ENCODE measurements at regions not wholly inside any gene's neighbourhood (a gene's known extent, or its start where the extent isn't known, plus 50 kb on each side); places are given as distances from the start of the nearest gene placed in this dataset.

GRCh38 chr3:180408654-180409053 lies 193.3 kb upstream of the TTC14 start:
- H3K27me3 ChIP-seq (ENCODE audit: insufficient read depth, low read length), result no peaks in the 10 kb centered on the region
- H2AFZ ChIP-seq (ENCODE audit: low read length), result no peak overlapping the region
- H3K9me2 ChIP-seq (ENCODE audit: low read depth, low read length), result no peaks in the 10 kb centered on the region
- H3F3A ChIP-seq (ENCODE audit: insufficient read depth, low read length), result no peaks in the 10 kb centered on the region
- H3K4me2 ChIP-seq (ENCODE audit: low read length), result no peak overlapping the region
- no peaks in the 10 kb centered on the region for H3K36me3 ChIP-seq (ENCODE audit: insufficient read depth, low read length)
- H3K9me3 ChIP-seq (ENCODE audit: low read length), result no peaks in the 10 kb centered on the region
- TF ChIP-seq EZH2 (IDR thresholded peaks at IDR 0.05; ENCODE audit: borderline replicate concordance, low read length) (no peak), CTCF (IDR thresholded peaks at IDR 0.05; ENCODE audit: low read length) (no peak)
- H3K9ac ChIP-seq (ENCODE audit: low read length), result no peak overlapping the region
- H3K79me2 ChIP-seq (ENCODE audit: insufficient read depth, low read length), result no peaks in the 10 kb centered on the region
- no peaks in the 10 kb centered on the region for H3K4me1 ChIP-seq (ENCODE audit: insufficient read depth, low read length, severe bottlenecking)
- H4K20me1 ChIP-seq (ENCODE audit: insufficient read depth, low read length), result no peaks in the 10 kb centered on the region
- no peak overlapping the region for H3K4me3 ChIP-seq (ENCODE audit: low read depth, low read length, poor library complexity, severe bottlenecking)
- H3K27ac ChIP-seq (ENCODE audit: low read depth, low read length, poor library complexity, severe bottlenecking), result no peak overlapping the region

- H4K20me1 ChIP-seq (ENCODE audit: insufficient read depth, low read length), result no peaks in the 10 kb centered on the region
- no peak overlapping the region for H3K9ac ChIP-seq (ENCODE audit: low read length)
These were observed 192.8 kb upstream of the TTC14 start for GRCh38 chr3:180409170-180409569.

GRCh38 chr3:180409883-180410282 lies 192.1 kb upstream of the TTC14 start:
- no peaks in the 10 kb centered on the region for H3K9me3 ChIP-seq (ENCODE audit: low read length)
- no peaks in the 10 kb centered on the region for H3K79me2 ChIP-seq (ENCODE audit: insufficient read depth, low read length)
- no peaks in the 10 kb centered on the region for H3K4me1 ChIP-seq (ENCODE audit: insufficient read depth, low read length, severe bottlenecking)
- no peaks in the 10 kb centered on the region for H3K36me3 ChIP-seq (ENCODE audit: insufficient read depth, low read length)
- no peak for TF ChIP-seq CTCF (IDR thresholded peaks at IDR 0.05; ENCODE audit: low read length)
- H3K4me2 ChIP-seq (ENCODE audit: low read length), result no peak overlapping the region
- no peak overlapping the region for H3K9ac ChIP-seq (ENCODE audit: low read length)
- H3K27ac ChIP-seq (ENCODE audit: low read depth, low read length, poor library complexity, severe bottlenecking), result no peak overlapping the region
- no peaks in the 10 kb centered on the region for H4K20me1 ChIP-seq (ENCODE audit: insufficient read depth, low read length)
- H2AFZ ChIP-seq (ENCODE audit: low read length), result no peak overlapping the region
- H3K9me2 ChIP-seq (ENCODE audit: low read depth, low read length), result no peaks in the 10 kb centered on the region
- no peaks in the 10 kb centered on the region for H3K27me3 ChIP-seq (ENCODE audit: insufficient read depth, low read length)
- no peak overlapping the region for H3K4me3 ChIP-seq (ENCODE audit: low read depth, low read length, poor library complexity, severe bottlenecking)
- no peaks in the 10 kb centered on the region for H3F3A ChIP-seq (ENCODE audit: insufficient read depth, low read length)

More at GRCh38 chr3:180409170-180409569, 192.8 kb upstream of the TTC14 start:
- Histone ChIP-seq H3K4me1 (ENCODE audit: insufficient read depth, low read length, severe bottlenecking) (no peaks in the 10 kb centered on the region), H3K36me3 (ENCODE audit: insufficient read depth, low read length) (no peaks in the 10 kb centered on the region), H3K4me2 (ENCODE audit: low read length) (no peak overlapping the region), H2AFZ (ENCODE audit: low read length) (no peak overlapping the region), H3K4me3 (ENCODE audit: low read depth, low read length, poor library complexity, severe bottlenecking) (no peak overlapping the region), H3F3A (ENCODE audit: insufficient read depth, low read length) (no peaks in the 10 kb centered on the region), H3K9me3 (ENCODE audit: low read length) (no peaks in the 10 kb centered on the region), H3K79me2 (ENCODE audit: insufficient read depth, low read length) (no peaks in the 10 kb centered on the region), H3K27ac (ENCODE audit: low read depth, low read length, poor library complexity, severe bottlenecking) (no peak overlapping the region), H3K27me3 (ENCODE audit: insufficient read depth, low read length) (no peaks in the 10 kb centered on the region), H3K9me2 (ENCODE audit: low read depth, low read length) (no peaks in the 10 kb centered on the region)
- no peak for TF ChIP-seq EZH2 (IDR thresholded peaks at IDR 0.05; ENCODE audit: borderline replicate concordance, low read length)
- TF ChIP-seq CTCF (IDR thresholded peaks at IDR 0.05; ENCODE audit: low read length), result no peak

Measured in OCI-LY1 (cell line).